Ammon's horn (tissue), 1 donor: ENCODE measurements at regions not wholly inside any gene's neighbourhood (a gene's known extent, or its start where the extent isn't known, plus 50 kb on each side); places are given as distances from the start of the nearest gene placed in this dataset.

ENCODE experiments used
- DNase-seq: peaks from one replicate; pipeline ENCODE4 v3.0.0-alpha.2; 2016; ENCODE audit warnings: low spot score

GRCh38 chr9:126126807-126127206 lies 199.8 kb upstream of the MVB12B start:
- DNase-seq: no peak

DNA sequence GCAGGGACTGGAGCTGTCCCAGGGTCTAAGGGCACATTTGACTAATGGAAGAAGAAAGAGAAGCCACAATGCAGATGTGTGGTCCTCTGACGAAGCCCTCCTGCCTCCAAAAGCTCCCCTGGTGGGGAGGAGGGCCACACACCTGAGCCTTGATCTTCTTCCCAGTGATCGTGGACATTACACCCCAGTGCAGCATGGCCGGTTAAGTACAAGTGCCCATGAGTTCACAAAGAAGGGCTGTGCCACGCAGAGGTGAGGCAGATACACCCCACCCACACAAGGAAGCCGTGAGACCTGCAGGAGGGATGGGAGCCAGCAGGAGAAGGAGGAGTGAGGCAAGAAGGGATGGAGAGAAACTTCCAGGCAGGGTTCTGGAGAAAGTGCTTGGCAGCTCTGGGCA lies 199.0 kb upstream of the MVB12B start:
- DNase-seq: no peak

- no peak for DNase-seq
Observed at GRCh38 chr9:126128494-126129142, 198.0 kb upstream of the MVB12B start.

- DNase-seq: no peak
Observed at GRCh38 chr9:126131066-126132010, 195.3 kb upstream of the MVB12B start.

- DNase-seq: no peak
Observed at GRCh38 chr9:126132746-126133145, 193.9 kb upstream of the MVB12B start.

- no peak for DNase-seq
Observed at GRCh38 chr9:126144196-126144595, 182.4 kb upstream of the MVB12B start.

GRCh38 chr9:126144603-126145456 lies 181.8 kb upstream of the MVB12B start:
- no peak for DNase-seq

DNA sequence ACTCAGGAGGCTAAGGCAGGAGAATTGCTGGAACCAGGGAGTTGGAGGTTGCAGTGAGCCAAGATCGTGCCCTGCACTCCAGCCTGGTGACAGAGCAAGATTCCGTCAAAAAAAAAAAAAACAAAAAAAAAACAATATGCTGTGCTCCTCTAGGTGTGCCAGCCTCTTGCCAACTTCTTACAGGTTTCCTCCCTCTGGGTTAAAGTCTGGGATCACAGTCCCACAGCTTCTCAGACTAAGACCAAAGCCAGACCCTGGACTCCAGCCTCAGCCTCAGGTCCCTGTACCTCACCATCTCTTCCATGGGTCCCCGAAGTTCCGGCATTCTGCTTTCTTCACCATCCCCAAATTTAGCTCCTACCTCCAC lies 180.8 kb upstream of the MVB12B start:
- DNase-seq: no peak

DNA sequence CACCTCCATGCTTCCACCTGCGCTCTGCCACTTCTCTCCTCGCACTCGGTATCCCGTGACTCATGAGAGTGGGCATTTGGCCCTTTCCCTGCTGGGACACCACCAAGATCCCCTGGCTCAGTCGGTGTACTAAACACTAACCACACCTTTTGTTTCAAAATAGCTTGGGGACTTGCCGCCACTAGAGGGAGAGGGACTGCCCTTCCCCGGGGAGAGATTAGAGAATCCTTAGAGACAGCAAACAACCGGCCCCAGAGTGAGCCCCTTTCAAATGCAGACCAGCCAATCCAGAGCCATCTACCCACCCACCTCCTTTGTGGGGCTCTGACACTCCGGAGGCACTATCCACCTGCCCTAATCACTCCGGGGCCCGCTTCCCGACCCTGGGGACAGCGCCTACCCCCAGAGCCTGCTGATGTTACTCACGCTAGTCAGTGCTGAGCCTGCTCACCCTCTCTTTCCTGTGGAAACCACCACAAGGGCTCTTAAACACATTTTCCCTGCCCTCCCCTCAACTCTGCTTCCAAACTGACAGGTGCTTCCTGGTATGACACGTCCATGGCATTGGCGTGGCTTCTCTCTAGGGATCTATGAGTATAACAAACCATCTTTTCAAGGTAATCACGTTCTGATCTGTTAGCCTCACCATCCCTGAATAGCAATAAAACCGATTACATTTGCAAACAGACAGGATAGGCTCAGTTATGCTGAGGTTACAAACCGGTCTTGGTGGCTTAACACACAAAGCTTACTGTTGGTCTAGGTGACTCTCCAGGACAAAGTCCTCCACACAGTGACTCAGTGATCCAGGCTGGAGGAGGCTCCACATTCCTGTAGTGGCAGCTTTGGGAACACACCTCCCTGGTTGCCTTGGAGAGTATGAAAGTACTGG lies 180.1 kb upstream of the MVB12B start:
- DNase-seq: no peak

DNA sequence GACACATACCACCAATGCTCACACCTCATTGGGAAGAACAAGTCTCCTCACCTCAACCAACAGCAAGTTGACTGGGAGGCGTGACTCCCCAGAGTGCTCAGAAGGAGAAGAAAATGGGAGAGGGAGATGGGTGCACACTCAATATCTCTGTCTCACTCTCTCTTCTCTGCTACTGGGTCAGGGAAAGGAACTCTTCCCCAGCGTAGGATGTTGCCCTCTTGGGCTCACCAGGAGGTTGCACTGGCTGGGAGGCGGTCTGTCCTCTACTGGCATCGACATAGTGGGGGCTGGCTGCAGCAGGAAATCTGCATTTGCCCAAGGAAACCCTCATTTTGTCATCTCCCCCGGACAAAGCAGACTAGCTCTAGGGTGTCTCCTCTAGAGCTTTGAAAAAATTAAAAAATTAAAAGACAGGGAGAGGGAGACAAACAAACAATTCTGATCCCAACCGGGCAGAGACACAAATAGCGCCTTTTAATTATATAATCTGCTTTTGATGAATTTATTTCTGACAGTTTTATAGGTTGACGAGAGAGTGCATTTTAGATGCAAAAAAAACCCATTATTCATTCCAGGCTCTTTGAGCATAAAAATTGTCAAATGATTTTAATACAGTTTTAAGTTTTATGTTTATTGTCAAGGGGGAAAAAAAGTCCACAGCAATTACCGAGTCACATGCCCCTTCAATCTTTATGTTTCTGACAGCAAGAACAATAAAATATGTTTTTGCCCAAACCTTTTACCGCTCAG lies 179.3 kb upstream of the MVB12B start:
- no peak for DNase-seq

- no peak for DNase-seq
Observed at GRCh38 chr9:126147936-126148870, 178.4 kb upstream of the MVB12B start.

DNA sequence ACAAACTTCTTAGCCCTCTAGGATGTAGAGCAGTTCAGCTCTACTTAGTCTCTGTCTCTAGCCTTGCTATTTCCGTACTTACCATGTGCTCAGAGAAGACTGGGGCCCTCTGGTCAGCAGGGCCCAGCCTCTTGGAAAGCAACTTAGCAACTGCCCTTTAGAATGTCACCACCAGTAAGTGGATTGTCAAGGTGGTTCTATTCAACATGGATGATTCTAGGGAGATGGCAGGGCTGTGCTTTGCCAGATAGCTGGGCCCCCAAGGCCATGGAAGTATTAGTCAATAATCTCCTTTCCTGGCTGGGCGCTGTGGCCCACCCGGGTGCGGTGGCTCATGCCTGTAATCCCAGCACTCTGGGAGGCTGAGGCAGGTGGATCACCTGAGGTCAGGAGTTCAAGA lies 177.6 kb upstream of the MVB12B start:
- no peak for DNase-seq

DNA sequence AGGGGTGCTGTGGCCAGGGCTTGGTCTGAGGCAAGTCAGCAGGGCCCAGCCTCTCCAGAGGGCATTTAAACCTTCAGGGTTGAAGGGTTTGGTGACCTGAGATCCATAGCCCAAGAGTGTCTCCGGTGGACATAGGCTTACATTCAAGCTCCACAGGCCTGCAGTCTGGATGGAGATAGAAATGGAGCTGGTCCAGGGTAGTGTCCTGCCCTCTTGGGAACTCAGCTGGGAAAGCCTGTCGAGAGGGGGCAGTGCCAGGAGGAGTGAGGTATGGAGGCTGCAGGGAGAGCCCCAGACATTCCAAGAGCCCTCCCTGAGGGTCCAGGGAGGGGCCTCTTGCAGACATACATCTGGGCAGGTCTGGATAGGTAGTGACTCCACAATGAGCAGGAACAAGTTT lies 177.0 kb upstream of the MVB12B start:
- no peak for DNase-seq

DNA sequence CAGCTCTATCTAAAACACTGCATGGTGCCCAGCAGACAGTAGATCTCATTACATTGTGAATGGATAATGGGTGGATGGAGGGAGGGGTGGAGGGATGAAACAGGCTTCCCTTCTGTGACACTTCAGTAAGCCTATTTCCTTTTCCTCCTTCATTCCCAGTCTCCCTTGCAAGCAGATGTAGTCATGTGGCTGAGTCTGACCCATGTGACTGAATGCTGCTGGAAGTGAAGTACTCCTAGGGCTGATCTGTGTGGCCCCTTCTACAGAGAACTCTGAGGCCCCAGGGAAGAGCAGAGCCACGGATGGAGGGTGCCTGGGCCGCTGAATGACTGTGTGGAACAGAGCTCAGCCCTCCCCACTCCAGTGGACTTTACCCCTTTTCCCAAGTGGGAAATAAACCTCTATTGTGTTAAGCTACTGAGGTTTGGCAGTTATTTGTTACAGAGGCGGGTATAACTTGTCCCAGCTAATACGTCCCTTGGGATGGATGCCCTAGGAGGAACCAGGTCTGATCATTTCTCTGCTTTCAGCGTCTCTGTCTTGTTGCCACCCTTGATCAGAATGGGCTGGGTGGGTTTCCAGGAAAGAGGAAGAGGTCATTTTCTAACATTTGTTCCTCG lies 176.1 kb upstream of the MVB12B start:
- DNase-seq: no peak

DNA sequence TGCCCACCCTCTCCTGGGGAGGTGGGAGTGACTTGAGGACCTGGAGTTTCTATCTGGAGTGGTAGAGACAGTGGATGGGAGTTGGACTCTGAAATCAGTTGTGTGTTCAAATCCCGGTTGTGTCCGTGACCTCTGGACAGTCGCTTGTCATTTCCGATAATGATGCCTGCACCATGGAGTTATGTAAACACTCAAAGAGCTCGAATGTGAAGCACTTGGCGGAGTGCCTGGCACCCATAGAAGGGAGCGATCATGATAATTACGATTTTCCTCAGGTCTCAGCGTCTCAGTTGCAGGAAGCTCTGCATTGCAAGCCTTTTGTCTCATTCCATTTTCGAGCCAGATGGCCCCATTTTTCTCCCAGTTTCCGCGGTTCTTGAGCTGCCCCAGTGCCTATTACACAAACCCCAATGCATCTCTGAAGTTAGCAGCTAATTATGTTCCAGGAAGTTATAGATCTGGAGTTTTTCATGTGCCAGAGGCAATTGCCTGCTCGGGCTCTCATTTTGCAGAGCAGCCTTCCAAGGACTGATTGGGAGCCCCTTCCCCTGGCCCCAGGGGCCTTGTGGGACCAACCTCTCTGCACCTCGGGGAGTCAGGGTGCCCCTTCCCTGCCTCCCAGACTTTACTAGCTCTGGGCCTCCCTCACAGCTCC lies 175.5 kb upstream of the MVB12B start:
- no peak for DNase-seq

DNA sequence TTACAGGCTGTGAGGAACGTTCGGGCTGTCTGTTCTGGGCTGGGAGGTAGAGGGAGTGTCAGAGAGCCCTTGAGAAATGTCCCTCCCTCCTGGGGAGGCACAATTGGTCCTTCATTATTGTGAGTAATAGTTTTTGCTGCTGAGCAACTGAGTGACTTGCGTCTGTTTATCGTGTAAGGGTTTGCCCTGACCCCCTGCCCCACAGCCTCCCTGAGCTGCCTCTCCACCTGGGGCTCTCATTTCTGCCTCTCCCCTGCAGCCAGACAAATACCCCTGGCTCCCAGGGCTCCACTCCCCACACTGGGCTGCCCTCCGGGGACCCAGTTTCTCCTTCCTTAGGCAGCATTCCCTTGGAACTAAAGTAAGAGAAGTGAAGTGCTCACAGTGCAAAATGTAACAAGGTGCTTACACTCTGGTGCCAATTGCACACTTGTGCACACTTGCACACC lies 174.9 kb upstream of the MVB12B start:
- DNase-seq: no peak

DNA sequence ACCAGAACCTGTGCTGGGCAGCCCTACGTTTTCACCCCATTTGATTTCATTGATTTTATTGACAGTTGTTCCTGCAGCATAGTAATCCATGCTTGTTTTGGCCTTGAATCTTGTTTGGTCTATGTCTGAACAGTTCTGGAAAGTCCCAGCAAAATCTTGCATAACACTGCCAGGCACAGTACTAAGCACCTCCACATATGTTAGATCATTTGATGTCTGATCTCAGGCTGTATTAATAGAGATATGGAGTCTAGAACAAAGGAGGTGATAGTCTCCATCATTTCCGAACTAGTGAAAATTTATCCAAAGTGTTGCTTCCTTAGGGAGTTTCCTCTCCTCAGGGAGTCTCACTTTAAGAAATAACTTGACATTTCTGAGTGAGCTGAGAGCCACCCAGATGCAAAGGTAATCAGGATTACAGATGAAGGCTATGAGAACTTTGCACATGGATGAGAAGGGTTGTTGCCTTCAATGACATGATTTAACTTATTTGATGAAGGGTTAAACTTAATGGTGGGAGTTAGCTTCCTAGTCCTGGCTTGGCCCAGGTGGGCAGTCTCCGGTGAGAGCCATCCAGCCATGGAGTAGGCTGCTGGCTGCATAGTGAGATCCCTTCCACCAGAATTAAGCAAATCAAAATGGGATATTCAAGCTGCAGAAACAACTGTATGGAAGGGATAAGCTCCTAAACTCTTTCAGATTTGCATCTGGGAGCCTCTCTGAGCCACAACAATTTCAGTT lies 173.8 kb upstream of the MVB12B start:
- DNase-seq: no peak

GRCh38 chr9:126153382-126153781 lies 173.2 kb upstream of the MVB12B start:
- no peak for DNase-seq
